Hindlimb muscle (tissue), 1 donor: ENCODE measurements at regions not wholly inside any gene's neighbourhood (a gene's known extent, or its start where the extent isn't known, plus 50 kb on each side); places are given as distances from the start of the nearest gene placed in this dataset.
A peak's percentile ranks its signal among the peaks of the same experiment; 100 is the strongest.

ENCODE experiments used
- DNase-seq: peaks from one replicate; pipeline ENCODE4 v3.0.0-alpha.2; 2013

- no peak for DNase-seq
Measured at GRCh38 chr10:113292086-113292485, 260.8 kb upstream of the HABP2 start.

GRCh38 chr10:113292743-113293142 lies 260.1 kb upstream of the HABP2 start:
- DNase-seq, result no peak

GRCh38 chr10:113293167-113293566 lies 259.7 kb upstream of the HABP2 start:
- no peak for DNase-seq

DNA sequence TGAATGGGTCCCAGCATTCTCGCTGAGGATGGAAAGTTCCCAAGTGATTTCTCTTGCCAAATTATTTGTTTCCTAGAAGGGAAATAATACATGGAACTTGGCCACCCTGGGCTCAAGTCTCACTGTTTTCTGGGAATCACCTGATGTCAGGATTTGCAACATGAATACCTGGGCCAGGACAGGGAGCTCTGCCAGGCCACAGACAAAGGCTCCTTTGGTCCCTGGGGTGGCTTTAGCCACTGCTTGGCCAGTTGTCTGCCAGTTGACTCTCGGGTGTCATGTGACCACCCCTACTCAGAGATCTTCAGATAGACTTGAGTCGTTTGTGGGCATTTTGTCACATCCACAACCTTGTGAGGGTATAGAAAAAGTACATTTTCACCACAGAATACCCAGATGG lies 258.0 kb upstream of the HABP2 start:
- no peak for DNase-seq

GRCh38 chr10:113297226-113297625 lies 255.6 kb upstream of the HABP2 start:
- DNase-seq, result no peak

DNA sequence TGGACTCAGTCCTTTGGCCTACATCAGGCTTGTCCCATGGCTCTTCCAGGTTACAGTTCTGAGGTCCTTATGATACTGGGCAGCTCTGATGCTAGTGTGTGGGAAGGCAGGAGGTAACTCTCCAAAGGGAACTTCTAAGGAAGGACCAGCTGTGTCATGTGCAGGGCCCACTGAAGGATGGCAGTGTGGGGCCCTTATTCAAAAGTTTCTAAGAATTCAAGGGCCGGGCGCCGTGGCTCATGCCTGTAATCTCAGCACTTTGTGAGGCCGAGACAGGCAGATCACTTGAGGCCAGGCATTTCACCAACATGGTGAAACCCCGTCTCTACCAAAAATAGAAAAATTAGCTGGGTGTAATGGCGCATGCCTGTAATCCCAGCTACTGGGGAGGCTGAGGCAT lies 254.2 kb upstream of the HABP2 start:
- DNase-seq, result no peak

DNA sequence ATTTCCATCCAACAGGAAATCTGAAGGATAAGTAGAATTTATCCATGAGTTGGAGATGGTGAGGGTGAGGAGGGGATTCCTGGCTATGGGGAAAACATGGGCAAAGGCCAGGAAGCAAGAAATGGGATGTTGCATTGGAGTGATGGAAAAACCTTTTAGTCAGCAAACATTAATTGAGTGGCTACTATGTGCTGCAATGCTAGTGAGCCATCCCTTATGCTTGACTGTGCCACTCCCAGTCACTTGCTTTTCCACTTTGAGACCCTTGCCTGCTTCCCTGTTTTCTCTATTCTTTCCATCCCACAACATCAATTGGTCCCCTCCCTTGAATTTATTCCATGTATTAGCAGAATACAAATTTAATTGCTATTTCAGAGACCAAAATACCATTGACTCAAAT lies 252.7 kb upstream of the HABP2 start:
- no peak for DNase-seq

GRCh38 chr10:113300617-113301016 lies 252.2 kb upstream of the HABP2 start:
- no peak for DNase-seq

- no peak for DNase-seq
Measured at GRCh38 chr10:113301342-113301984, 251.4 kb upstream of the HABP2 start.

- DNase-seq, result no peak
Measured at GRCh38 chr10:113302062-113302461, 250.8 kb upstream of the HABP2 start.

GRCh38 chr10:113303544-113304146 lies 249.2 kb upstream of the HABP2 start:
- DNase-seq, result no peak

DNA sequence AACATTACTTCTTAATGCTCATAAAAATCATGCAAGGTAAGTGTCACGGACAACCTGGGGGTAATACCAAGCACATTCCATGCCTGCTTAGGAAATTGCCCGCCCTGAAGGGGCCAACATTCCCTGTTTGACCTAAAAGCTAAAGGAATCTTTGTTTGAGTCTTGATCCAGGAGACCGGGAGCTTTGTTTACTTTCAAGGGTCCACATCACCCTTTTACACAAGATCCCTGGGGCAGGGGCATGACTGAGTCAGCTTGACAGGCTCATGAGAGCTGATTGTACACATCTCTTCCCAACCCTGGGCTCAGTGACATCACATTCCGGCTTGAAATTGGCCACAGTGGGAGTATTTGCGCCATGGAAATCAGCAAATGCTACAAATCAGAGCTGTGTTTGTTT lies 248.1 kb upstream of the HABP2 start:
- DNase-seq, result no peak

GRCh38 chr10:113305871-113306270 lies 247.0 kb upstream of the HABP2 start:
- peak; percentile 31 for DNase-seq

DNA sequence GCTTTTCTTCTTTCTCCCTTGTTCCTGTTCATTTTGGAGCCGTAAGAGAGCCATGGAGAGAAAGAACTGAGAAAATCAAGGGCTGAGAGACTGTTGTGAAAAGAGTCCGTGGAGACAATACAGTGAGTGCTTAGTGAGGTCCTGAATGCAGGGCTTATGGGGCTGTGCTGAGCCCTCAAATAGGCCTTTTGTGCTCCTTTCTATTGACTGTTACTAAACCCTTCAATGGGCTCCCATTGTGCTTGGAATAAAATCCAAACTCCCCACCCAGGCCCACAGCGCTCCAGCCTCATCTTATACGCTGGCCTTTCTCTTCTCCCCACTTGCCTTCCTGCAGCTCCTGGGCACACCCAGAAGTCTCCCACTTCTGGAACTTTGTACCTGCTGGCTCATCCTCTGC lies 243.1 kb upstream of the HABP2 start:
- no peak for DNase-seq

GRCh38 chr10:113310347-113310746 lies 242.5 kb upstream of the HABP2 start:
- no peak for DNase-seq

DNA sequence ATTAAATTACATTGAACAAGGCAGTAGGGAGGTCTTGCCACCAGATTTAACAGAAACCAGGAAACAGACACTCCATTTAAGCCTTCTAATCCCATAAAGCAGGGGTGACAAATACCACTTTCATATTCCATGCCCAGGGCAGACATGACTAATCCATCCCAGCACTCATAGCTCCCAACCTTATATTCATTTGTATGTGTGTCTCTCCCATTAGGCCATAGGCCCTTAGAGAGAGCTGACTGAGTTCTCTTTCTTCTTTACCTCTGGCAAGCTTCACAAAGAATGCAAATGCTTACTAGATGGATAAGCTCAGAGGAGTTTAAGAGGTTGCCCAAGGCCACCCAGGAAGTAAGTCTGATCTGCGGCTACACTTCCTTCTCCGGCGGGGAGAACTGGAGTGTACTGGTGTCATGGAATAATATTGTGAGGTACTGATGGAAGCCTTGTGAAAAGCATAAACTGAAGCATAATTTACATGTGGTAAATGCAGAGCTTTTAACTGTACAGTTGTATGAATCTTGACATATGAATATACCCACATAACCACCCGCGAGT lies 239.7 kb upstream of the HABP2 start:
- no peak for DNase-seq

DNA sequence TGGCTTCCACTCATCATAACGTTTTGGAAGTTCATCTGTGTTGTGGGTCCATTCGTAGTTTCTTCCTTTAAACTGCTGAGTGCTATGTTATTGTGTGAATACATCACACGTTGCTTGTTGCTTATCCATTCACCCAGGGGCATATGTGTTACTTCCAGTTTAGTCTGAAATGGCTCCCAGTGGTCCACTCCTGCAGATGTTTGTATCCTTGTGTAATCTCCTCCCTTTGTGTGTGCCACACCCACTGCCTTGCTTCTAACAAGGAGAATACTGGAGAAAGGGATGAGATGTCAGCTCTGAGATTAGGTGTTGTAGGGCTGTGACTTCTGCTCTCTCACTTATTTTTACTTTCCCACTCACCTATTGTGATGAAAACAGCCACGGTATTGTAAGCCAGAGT lies 239.1 kb upstream of the HABP2 start:
- no peak for DNase-seq

- no peak for DNase-seq
Measured at GRCh38 chr10:113316506-113316905, 236.3 kb upstream of the HABP2 start.

DNA sequence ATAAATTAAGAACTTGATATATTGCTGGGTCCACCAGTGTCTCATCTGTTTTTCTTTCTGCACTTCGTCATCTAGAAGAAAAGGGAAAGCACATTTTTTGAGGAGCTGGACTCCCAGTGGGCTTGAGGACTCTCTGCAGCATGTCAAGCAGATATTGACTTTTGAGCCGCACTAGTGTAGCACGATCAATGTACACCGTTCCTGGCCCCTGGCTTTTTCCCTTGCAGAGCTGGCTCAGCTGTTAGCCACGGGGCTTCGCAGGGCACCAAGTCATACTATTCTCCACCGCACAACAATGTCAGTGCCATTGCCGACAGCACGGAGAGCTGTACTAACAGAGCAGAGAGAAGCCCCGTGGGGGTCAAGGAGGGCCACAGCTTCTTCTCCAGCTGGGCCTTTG lies 235.4 kb upstream of the HABP2 start:
- DNase-seq, result no peak

GRCh38 chr10:113319479-113319878 lies 233.4 kb upstream of the HABP2 start:
- no peak for DNase-seq

DNA sequence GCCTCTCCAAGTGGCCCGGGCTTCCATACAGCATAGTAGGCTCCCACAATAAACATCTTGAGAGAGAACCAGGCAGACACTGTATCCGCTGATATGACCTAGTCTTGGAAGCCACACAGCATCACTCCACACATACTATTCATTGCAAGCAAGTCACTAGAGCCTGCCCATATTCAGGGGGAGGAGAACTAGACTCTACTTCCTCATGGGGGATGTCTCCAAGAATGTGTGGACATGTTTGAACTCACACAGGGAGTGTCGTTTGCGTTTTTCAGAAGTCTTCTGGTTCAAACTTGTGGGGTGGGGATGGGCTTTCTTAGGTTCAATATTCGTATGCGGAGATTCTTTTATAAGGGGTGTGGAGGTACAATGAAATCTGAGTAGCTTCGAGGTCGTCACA lies 232.6 kb upstream of the HABP2 start:
- DNase-seq, result no peak

DNA sequence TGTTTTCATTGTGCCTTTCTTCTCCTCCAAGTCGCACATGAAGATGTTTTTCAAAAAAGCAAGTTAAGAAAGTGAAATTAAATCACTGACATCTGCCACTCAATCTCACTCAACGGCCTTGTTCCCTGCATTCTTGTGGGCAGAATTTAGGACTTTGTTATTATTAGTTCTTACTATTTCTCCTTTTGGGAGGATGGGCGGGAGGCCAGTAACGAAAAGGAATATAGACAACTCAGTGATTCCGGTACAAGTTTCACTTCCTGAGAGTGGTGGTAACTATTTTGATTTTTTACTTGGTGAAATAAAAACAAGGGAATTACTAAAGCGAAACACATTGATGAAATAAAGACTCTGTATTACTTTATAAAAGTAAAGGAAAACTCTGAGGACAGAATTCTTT lies 231.9 kb upstream of the HABP2 start:
- DNase-seq, result no peak

GRCh38 chr10:113322843-113323242 lies 230.0 kb upstream of the HABP2 start:
- DNase-seq, result no peak

DNA sequence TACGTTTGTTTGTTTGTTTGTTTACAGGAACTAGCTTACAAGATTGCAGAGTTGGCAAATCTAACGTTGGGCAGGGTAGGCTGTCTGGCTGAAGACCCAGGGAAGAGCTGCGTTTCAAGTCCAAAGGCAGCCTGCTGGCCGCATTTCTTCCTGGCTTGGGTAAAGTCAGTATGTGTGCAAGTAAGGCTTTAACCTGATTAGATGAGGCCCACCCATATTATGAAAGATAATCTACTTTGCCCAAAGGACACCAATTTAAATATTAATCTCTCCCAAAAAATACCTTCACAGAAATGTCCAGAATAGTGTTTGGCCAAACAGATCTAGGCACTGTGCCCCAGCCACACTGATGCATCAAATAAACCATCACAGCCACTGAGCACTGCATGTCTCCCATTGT lies 228.9 kb upstream of the HABP2 start:
- DNase-seq, result no peak
